Esophagus squamous epithelium (tissue), 4 donors: ENCODE measurements at regions not wholly inside any gene's neighbourhood (a gene's known extent, or its start where the extent isn't known, plus 50 kb on each side); places are given as distances from the start of the nearest gene placed in this dataset.

ENCODE experiments used
- POLR2A ChIP-seq, 4 donors: fragments of 450-650 bp; IDR thresholded peaks; one replicate each; pipeline ENCODE4 v1.6.1; 2017; ENCODE audit warnings: antibody characterized with exemption in 4 of 4, mild to moderate bottlenecking in 4 of 4, moderate library complexity in 3 of 4
- TF ChIP-seq, protein P1 (sequence below), 6 experiments: fragments of 450-650 bp in 4 of 6; fragments of 200-600 bp in 2 of 6; sonication (generic) in 2 of 6; IDR thresholded peaks; one replicate each; pipeline ENCODE4 v1.5.1; 2016 to 2019; ENCODE audit warnings: antibody characterized with exemption in 6 of 6, mild to moderate bottlenecking in 4 of 6, moderate library complexity in 4 of 6

DNA sequence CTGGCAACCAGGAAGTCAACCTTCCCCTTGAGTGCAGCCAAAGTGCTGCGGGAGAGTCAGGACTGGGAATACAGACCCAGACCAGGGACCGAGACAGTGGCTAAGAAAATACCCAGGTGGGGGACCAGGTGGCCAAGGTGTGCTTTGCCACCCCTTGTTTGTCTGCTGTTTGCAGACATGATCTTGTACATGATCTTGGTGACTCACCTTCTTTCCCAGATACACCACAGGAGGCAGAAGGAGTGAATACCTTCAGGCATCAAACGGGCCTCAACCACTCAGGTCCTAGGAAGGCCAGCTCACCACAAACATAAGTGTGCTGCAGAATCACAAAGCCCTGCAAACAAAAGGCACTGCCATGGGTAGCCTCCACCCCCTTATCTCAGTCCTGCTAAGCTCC, 62.0 kb downstream of the CNGA2 start:
- TF ChIP-seq, protein P1, sequence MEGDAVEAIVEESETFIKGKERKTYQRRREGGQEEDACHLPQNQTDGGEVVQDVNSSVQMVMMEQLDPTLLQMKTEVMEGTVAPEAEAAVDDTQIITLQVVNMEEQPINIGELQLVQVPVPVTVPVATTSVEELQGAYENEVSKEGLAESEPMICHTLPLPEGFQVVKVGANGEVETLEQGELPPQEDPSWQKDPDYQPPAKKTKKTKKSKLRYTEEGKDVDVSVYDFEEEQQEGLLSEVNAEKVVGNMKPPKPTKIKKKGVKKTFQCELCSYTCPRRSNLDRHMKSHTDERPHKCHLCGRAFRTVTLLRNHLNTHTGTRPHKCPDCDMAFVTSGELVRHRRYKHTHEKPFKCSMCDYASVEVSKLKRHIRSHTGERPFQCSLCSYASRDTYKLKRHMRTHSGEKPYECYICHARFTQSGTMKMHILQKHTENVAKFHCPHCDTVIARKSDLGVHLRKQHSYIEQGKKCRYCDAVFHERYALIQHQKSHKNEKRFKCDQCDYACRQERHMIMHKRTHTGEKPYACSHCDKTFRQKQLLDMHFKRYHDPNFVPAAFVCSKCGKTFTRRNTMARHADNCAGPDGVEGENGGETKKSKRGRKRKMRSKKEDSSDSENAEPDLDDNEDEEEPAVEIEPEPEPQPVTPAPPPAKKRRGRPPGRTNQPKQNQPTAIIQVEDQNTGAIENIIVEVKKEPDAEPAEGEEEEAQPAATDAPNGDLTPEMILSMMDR (IDR thresholded peaks at IDR 0.05), result no peak
- TF ChIP-seq POLR2A (IDR thresholded peaks at IDR 0.05), result no peak
